ENCODE measurements at regions not wholly inside any gene's neighbourhood (a gene's known extent, or its start where the extent isn't known, plus 50 kb on each side); places are given as distances from the start of the nearest gene placed in this dataset.
"Not testable (repeated sequence)": the region's sequence is repeated elsewhere in the genome, so short reads cannot be mapped to it uniquely, and the experiment has no call there.

DNA sequence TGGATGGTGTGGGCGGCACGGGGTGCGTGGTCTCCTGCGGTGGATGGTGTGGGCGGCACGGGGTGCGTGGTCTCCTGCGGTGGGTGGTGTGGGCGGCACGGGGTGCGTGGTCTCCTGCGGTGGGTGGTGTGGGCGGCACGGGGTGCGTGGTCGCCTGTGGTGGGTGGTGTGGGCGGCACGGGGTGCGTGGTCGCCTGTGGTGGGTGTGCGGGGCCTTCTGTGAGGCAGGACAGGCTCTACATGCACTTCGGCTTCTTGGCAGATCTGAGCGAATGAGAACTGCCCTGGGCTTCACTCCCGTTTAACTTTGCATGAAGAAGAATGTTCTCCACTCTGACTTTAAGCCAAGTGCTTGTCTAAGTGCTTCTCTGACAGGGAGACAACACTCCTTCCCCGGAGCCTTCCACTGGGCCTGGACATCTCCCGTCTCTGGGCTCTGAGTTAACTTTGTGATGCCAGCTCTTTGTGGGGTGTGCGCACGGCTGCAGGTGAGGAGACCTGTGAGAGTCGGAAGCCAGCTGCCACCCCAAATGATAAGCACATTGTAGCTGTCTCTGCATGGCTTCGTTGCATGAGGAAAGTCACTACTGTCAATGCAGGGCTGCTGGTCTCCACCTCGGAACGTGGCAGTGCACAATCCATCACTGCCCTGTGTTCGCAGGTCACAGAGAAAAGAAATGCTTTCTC is 244.8 kb downstream of the DLL1 start:
- DNase-seq = no peak
- in situ Hi-C loops (cut with MboI; ENCODE audit: low pct_unique_long_range_greater_than_20kb, low sequenced_read_pairs) = no loop called here

DNA sequence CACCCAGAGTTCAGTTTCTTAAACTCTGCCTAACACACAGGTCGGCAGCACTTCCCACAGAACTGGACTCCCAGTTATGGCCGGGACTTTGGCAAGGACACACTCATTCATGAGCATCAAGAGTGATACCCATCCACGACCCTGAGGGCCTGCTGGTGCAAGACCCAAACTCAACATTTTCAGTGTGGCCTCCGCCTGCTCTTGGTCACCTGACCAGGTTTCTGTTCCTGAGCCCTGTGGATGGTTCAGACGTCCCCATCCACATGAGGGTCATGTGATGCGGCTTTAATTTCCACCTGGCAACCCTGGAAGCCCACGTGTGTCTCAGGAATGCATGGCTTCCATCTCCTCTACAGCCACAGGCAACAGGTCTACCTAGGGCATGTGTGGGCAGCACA is 245.3 kb downstream of the DLL1 start:
- in situ Hi-C loops (cut with MboI; ENCODE audit: low pct_unique_long_range_greater_than_20kb, low sequenced_read_pairs) = no loop called here

DNA sequence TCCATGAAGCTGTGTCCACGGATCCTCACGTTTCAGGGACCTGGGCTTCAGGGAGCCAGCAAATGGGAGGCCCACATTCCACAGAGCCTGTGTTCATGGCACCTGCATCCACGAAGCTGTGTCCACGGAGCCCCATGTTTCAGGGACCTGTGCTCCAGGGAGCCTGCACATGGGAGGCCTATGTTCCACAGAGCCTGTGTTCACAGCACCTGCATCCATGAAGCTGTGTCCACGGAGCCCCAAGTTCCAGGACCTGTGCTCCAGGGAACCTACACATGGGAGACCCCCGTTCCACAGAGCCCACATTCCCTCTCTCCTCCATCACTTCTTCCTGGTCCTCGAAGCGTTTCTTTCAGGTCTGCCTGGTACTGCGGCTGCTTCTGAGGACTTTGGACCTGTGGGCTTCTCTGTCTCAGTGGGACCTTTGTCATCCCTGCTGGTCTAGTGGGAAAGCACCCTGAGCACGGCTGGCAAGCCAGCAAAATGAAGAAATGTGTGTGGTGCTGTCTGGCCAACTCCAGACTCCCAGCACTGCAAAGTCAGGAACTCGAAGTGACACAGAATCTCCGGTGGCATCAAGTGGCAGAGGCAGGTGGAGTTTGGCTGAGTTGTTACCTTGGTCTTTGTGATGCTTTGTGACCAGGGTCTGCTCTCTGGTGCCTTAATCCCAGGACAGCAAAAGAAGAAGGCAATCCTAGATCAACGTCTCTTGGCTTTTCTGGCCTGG is 245.9 kb downstream of the DLL1 start:
- in situ Hi-C loops (cut with MboI; ENCODE audit: low pct_unique_long_range_greater_than_20kb, low sequenced_read_pairs) = no loop called here
- DNase-seq = no peak

More for the DNA sequence above, 245.3 kb downstream of the DLL1 start:
- DNase-seq = no peak

DNA sequence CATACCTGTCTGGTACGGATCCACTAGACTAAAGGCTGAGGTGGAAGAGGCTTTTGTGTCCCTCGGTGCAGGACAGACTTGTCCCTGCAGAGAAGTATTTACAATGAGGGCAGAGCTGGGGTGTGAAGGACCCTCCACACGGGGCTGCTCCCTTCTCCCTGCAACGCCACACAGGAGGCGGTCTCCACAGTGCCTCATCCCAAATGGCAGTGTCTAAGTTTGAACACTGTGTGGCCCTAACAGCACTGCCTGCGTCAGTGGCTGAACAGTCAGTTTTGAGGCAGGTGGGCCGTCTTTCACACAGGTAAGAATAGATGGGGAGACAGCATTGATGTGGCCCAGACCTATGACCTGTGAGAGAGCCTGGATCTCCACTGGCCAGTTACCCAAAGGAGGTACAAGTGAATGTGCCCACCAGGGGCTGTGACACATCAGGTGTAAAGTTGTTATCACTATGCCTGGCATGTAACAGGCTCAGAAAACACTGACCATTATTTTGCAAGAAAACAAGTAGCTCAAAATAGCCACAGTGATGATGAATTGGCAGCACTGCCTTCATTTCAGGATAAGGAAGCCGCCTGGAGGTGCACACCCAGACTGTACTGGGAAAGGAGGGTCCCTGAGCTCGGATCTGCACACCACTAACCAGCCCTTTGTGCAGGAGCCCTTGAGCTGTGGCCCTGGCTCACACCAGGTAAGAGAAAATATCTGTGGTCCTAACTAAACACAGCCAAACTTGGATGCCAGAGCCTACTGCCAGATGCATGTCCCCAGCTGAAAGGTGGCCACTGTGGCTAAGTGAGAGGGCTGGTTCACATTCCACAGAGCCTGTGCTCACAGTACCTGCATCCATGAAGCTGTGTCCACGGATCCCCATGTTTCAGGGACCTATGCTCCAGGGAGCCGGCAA is 246.7 kb downstream of the DLL1 start:
- no peak for DNase-seq
- in situ Hi-C loops (cut with MboI; ENCODE audit: low pct_unique_long_range_greater_than_20kb, low sequenced_read_pairs) = no loop called here

DNA sequence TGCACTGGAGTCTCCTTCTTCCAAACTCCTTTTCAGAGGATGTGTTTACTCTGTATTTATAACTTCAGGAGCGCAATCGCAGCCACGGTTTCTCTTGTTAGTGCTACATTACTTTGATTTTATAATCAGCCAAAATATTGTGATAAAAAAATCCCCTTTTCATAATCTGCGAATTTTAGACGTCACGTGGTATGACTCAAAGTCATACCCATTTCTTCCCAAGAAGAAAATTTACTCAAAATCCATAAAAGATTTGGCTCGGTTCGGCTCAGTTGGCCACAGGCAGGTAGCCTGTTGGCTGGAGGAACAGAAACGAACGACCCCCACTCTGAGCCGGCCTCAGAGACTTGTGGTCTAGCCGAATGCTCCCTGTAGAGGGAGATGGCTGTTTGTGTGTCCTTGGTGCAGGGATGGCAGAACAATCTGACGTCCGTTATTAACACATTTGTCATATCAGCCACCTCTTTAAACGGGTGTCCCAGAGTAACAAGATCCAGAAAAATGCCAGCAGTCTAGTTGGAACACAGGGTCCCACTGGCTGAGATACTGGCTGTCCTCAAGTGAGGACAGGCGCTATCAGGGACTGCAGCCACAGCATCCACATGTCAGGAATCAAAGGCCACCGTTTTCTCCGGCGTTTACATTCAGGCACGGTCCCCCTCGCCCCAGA is 247.6 kb downstream of the DLL1 start:
- in situ Hi-C loops (cut with MboI; ENCODE audit: low pct_unique_long_range_greater_than_20kb, low sequenced_read_pairs) = no loop called here
- DNase-seq = no peak

DNA sequence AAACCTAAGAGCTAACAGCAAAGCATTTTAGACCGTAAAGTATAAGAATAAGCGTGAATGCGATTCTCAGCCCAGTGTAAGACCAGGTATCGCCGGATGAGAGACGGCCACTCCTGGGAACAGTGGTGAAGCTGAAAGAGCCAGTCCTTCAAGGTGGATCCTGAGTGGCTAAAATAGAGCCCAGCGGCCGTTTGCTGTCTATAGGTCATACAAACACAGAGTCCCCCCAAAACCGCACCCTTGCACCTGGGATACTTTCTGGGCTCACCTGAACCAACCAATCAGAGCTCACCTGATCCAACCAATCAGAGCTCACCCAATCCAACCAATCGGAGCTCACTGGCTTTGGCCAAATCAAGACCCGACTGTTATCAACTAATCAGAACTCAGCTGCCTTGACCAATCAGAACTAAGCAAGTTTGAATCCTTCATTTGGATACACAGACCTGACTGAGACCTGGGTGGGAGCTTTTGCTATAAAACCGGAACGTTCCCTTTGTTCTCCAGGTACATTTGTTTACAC is 248.2 kb downstream of the DLL1 start:
- DNase-seq = no peak
- in situ Hi-C loops (cut with MboI; ENCODE audit: low pct_unique_long_range_greater_than_20kb, low sequenced_read_pairs) = no loop called here

DNA sequence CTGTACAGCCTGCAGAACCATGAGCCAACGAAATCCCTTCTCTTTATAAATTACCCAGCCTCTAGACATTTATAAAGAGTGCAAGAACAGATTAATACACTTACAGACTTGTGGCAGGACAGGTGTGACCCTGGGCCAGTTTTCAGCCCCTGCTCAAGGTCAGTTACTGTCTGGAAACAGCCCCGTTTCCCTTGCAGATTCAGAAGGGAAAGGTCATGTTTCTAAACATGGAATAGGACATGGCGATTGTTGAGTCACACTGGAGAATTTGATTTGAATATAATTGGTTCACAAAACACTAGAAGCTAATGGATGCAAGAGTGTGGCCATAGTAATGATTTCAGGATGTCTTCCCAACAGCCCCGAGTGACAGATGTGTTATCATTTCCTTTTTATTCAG is 248.8 kb downstream of the DLL1 start:
- in situ Hi-C loops (cut with MboI; ENCODE audit: low pct_unique_long_range_greater_than_20kb, low sequenced_read_pairs) = no loop called here
- no peak for DNase-seq

DNA sequence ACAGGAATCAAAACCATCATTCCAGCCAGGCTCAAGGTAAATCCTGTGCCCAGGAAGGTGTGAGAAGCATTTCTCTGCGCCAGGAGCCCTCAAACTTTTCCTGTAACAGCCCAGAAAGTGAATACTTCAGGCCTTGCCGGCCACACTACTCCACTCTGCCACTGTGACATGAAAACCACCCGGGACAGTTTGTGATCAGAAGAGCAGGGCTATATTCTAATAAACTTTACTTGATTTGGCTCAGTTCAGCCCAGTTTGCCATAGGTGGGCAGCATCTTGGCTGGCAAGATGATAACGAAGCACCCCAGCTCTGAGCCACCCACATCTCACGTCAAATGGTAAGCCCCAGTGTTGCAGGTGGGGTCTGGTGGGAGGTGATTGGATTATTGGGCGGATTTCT is 249.4 kb downstream of the DLL1 start:
- in situ Hi-C loops (cut with MboI; ENCODE audit: low pct_unique_long_range_greater_than_20kb, low sequenced_read_pairs) = no loop called here
- no peak for DNase-seq

DNA sequence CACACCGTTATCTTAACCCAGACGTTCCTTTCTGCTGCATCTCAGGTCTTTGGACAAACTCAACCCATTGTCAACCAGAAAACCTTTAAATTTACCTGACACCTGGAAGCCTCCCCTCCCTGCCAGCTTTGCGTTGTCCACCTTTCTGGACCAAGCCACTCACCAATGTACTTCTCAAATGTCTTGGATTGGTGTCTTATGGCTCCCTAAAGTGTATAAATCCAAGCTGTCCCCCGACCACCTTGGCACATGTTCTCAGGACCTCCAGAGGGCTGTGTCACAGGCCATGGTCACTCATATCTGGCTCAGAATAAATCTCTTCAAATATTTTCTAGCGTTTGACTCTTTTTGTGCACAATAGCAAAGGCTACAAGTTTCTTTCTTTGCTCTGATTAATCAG is 250.0 kb downstream of the DLL1 start:
- in situ Hi-C loops (cut with MboI; ENCODE audit: low pct_unique_long_range_greater_than_20kb, low sequenced_read_pairs) = no loop called here
- DNase-seq = no peak

DNA sequence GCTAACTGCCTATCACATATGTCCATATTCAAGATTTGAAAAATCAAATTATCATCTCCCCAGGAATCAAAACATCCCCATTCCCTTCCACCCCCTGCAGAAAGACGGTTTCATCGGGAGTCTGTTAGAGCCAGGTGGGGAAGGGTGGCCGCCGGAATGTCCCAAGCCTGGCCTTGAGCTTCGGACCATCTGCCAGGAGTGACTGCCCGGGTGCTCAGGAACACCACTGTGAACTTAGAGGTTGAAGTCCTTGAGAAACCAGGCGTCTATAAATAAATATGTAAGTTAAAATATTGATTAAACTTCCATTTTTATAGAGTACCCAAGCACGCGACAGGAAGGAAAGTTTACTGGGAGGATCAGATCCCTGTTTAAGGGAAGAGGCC is 250.8 kb downstream of the DLL1 start:
- DNase-seq = no peak
- in situ Hi-C loops (cut with MboI; ENCODE audit: low pct_unique_long_range_greater_than_20kb, low sequenced_read_pairs) = no loop called here

DNA sequence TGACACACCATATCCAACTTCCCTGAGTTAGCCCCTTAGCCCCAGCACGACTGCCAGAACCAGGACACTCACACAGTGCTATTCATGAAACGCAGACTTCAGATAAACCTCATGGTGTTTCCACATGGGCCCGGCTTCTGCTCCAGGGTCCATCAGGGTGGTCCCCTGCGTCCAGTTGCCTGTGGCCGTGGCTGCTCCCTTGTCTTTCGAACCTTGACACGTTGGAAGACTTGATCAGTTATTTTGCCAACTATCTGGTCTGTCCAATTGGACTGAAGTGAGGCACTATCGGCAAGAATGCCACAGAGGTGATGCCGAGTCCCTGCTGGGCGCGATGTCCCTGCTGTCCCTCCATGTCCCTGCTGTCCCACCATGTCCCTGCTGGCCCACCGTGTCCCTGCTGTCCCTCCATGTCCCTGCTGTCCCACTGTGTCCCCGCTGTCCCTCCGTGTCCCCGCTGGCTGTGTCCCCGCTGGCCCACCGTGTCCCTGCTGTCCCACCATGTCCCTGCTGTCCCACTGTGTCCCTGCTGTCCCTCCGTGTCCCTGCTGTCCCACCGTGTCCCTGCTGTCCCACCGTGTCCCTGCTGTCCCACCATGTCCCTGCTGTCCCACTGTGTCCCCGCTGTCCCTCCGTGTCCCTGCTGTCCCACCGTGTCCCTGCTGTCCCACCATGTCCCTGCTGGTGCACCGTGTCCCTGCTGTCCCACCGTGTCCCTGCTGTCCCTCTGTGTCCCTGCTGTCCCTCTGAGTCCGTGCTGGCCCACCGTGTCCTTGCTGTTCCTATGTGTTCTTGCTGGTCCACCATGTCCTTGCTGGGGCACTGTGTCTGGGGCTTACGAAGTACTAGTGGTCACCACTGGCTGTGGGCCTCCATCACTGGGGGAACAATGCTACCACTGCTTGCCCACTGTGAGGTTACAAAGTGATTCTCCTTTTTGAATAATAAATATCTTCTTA is 251.4 kb downstream of the DLL1 start:
- in situ Hi-C loops (cut with MboI; ENCODE audit: low pct_unique_long_range_greater_than_20kb, low sequenced_read_pairs) = no loop called here
- DNase-seq = no peak

DNA sequence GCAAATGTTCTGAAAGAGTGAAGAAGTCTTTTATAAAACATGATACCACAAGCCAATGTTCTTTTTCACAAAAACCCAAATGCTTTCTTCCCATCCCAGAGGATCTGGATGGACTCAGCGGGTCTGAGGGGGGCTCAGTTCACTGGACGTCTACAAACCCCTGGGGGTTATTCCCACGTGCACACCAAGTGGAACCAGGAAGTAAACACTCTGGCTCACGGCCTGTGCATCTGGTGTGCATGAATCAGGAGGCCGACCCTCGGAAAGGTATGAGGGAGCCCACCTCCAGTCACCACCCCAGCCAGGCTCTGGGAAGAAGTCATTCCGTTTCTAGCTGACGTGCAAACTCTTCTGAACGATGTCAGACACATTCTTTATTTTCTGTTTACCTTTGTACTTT is 252.2 kb downstream of the DLL1 start:
- DNase-seq = no peak
- in situ Hi-C loops (cut with MboI; ENCODE audit: low pct_unique_long_range_greater_than_20kb, low sequenced_read_pairs) = no loop called here

DNA sequence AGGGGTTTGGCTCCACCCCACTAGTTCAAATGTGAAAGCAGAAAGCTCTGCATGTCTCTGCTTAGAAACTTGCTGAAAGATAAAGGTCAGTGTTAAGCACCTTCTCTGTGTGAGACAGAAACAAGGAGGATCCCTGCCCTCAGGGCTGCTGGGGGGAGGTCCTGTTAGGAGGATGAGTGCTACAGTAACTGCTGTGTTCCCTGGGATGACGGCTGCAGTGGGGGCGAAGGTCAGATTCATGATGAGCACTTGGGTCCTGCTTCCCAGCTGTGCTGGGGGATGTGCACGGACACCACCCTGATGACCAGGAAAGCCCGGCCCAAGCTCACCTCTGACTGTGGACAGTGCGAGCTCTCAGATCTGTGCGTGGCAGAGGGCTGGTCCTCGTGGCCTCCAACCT is 252.6 kb downstream of the DLL1 start:
- in situ Hi-C loops (cut with MboI; ENCODE audit: low pct_unique_long_range_greater_than_20kb, low sequenced_read_pairs) = no loop called here

DNA sequence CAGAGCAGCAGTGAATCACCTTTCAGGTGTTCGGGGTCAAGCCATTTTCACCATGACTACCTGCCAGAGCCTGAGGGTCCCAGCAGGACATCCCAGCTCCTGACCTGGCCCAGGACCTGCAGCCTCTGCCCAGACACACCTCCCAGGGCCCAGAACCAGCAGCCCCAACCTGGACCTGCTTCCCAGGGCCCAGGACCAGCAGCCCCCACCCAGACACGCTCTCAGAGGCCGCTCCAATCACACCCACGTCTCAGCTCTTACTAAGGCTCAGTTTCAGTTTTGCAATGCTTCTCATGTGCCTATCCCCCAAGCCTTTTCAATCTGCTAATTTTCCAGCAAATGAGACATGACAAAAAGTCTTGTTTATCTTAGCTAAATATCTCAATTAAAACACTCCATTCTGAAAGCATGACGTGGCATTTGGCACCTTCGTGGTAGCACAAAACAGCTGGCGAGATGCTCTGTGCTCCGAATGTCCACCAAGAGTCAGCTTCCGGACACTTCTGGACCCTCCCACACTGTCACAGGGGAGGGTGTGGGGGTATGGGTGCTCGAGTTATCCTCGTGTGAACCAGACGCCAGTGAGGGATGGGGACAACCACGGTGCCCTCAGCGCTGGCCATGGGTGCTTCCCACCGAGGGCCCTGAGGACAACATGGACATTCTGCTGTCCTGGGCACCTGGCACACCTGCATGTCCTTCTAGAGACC is 253.2 kb downstream of the DLL1 start:
- no peak for DNase-seq
- in situ Hi-C loops (cut with MboI; ENCODE audit: low pct_unique_long_range_greater_than_20kb, low sequenced_read_pairs) = no loop called here

More for the DNA sequence above, 252.6 kb downstream of the DLL1 start:
- DNase-seq = no peak

DNA sequence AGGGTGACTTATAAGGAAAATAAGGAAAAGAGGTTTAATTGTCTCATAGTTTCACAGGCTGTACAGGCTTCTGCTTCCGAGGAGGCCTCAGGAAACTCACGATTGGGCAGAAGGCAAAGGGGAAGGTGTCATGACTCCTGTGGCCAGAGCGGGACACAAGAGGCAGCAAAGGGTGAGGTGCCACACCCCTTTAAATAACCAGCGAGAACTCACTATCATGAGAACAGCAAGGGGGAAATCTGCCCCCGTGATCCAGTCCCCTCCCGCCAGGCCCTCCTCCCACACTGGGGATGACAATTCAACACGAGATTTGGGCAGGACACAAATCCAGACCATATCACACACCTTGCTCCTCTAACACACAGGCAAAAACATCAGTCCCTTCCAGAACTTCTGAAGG is 254.0 kb downstream of the DLL1 start:
- no peak for DNase-seq
- in situ Hi-C loops (cut with MboI; ENCODE audit: low pct_unique_long_range_greater_than_20kb, low sequenced_read_pairs) = no loop called here

DNA sequence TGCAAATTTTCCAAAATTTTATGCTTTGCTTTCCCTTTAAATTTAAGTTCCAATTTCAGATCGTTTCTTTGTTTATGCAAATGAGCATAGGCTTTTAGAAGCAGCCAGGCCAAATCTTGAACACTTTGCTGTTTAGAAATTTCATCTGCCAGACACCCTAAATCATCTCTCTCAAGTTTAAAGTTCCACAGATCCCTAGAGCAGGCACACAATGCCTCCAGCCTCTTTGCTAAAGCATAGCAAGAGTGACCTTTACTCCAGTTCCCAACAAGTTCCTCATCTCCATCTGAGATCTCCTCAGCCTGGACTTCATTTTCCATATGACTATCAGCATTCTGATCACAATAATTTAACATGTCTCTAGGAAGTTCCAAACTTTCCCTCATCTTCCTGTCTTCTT is 254.5 kb downstream of the DLL1 start:
- in situ Hi-C loops (cut with MboI; ENCODE audit: low pct_unique_long_range_greater_than_20kb, low sequenced_read_pairs); DNase-seq: not testable (repeated sequence)

DNA sequence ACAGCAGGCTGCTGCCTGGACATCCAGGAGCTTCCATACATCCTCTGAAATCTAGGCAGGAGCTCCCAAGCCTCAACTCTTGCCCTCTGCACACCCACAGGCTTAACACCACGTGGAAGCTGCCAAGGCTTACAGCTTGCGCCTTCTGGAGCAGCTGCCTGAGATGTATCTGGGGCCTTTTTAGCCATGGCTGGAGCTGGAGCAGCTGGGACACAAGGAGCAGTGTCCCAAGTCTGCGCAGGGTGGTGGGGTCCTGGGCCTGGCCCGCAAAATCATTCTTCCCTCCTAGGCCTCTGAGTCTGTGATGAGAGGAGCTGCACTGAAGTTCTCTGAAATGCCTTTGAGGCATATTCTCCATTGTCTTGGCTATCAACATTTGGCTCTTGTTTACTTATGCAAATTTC is 255.0 kb downstream of the DLL1 start:
- in situ Hi-C loops (cut with MboI; ENCODE audit: low pct_unique_long_range_greater_than_20kb, low sequenced_read_pairs) = no loop called here
- DNase-seq = no peak

DNA sequence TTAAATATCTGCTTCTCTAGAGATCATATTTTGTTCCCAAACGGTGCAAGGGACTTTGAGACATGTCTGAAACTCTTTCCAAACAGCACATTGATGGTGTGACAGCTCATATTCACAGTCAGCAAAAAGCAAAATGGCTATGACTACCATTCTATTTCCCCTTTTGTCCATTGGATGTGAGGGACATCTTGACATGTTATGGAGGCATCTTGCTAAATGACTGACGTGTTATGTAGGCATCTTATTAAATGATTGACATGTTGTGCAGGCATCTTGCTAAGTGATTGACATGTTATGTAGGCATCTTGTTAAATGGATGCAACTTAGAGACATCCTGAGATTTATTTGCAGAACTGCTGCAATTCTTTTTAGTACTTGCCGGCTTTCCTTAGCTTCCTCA is 255.8 kb downstream of the DLL1 start:
- in situ Hi-C loops (cut with MboI; ENCODE audit: low pct_unique_long_range_greater_than_20kb, low sequenced_read_pairs) = no loop called here

More for the DNA sequence above, 255.8 kb downstream of the DLL1 start:
- no peak for DNase-seq
